Liver (tissue), 7 donors: ENCODE measurements at regions not wholly inside any gene's neighbourhood (a gene's known extent, or its start where the extent isn't known, plus 50 kb on each side); places are given as distances from the start of the nearest gene placed in this dataset.

Experiments
- DNase-seq: peaks from one replicate; pipeline ENCODE4 v3.0.0-alpha.2; 2017; ENCODE audit warnings: low spot score
- H3K27ac ChIP-seq, 2 donors: one replicate each; pipeline ENCODE4 v1.7.0; 2013; ENCODE audit warnings: inconsistent platforms in 2 of 2, low read length in 2 of 2, control low read depth in 1 of 2, low read depth in 1 of 2, mild to moderate bottlenecking in 1 of 2
- H3K27me3 ChIP-seq, 4 donors: one replicate each; pipeline versions ENCODE4 v1.6.1 to v1.7.0; 2013; ENCODE audit warnings: low read length in 3 of 4, inconsistent platforms in 1 of 4, mild to moderate bottlenecking in 1 of 4, moderate library complexity in 1 of 4; ENCODE audit not compliant: control insufficient read depth in 4 of 4, insufficient read depth in 4 of 4
- H3K36me3 ChIP-seq, 4 donors: one replicate each; pipeline versions ENCODE4 v1.6.1 to v1.7.0; 2013; ENCODE audit warnings: low read length in 3 of 4, mild to moderate bottlenecking in 3 of 4, low read depth in 1 of 4, moderate library complexity in 1 of 4; ENCODE audit not compliant: control insufficient read depth in 4 of 4, insufficient read depth in 3 of 4
- H3K4me1 ChIP-seq, 4 donors: one replicate each; pipeline versions ENCODE4 v1.6.1 to v1.7.0; 2013; ENCODE audit warnings: low read length in 3 of 4, mild to moderate bottlenecking in 3 of 4, moderate library complexity in 1 of 4; ENCODE audit not compliant: control insufficient read depth in 4 of 4, insufficient read depth in 4 of 4
- H3K4me3 ChIP-seq, 3 donors: one replicate each; pipeline versions ENCODE4 v1.6.1 to v1.7.0; 2013; ENCODE audit warnings: low read length in 3 of 3, control low read depth in 1 of 3, low read depth in 1 of 3, mild to moderate bottlenecking in 1 of 3
- H3K9ac ChIP-seq, 2 donors: one replicate each; pipeline ENCODE4 v1.7.0; 2013; ENCODE audit warnings: low read length in 2 of 2, mild to moderate bottlenecking in 2 of 2, moderate library complexity in 2 of 2, control low read depth in 1 of 2, low read depth in 1 of 2
- H3K9me3 ChIP-seq, 4 donors: one replicate each; pipeline versions ENCODE4 v1.6.1 to v1.7.0; 2013; ENCODE audit warnings: low read length in 3 of 4; ENCODE audit not compliant: control insufficient read depth in 4 of 4
- ATF3 ChIP-seq: IDR thresholded peaks from 2 replicates; pipeline ENCODE4 v1.6.1; 2016; ENCODE audit warnings: antibody characterized with exemption
- EGR1 ChIP-seq, 2 donors: IDR thresholded peaks; 2 replicates each; pipeline ENCODE4 v1.6.1; 2016 to 2018; ENCODE audit warnings: antibody characterized with exemption in 2 of 2, low read depth in 2 of 2
- FOXA1 ChIP-seq: IDR thresholded peaks from 2 replicates; pipeline ENCODE4 v1.6.1; 2016; ENCODE audit warnings: antibody characterized with exemption
- FOXA2 ChIP-seq: IDR thresholded peaks from 2 replicates; pipeline ENCODE4 v1.6.1; 2016; ENCODE audit warnings: antibody characterized with exemption
- GABPA ChIP-seq, 2 donors: IDR thresholded peaks in 1 of 2; conservative IDR thresholded peaks in 1 of 2; 2 replicates each; pipeline ENCODE4 v1.6.1; 2016; ENCODE audit warnings: antibody characterized with exemption in 2 of 2, mild to moderate bottlenecking in 1 of 2, moderate library complexity in 1 of 2
- HNF4A ChIP-seq, 2 donors: conservative IDR thresholded peaks; 2 replicates each; pipeline ENCODE4 v1.6.1; 2016; ENCODE audit warnings: antibody characterized with exemption in 2 of 2, mild to moderate bottlenecking in 2 of 2
- HNF4G ChIP-seq: IDR thresholded peaks from 2 replicates; pipeline ENCODE4 v1.6.1; 2016; ENCODE audit warnings: antibody characterized with exemption
- JUND ChIP-seq, 2 donors: IDR thresholded peaks; 2 replicates each; pipeline ENCODE4 v1.6.1; 2016; ENCODE audit warnings: antibody characterized with exemption in 2 of 2
- MAX ChIP-seq: IDR thresholded peaks from 2 replicates; pipeline ENCODE4 v1.6.1; 2016; ENCODE audit warnings: antibody characterized with exemption
- RAD21 ChIP-seq, 2 donors: IDR thresholded peaks; 2 replicates each; pipeline ENCODE4 v1.6.1; 2016; ENCODE audit warnings: antibody characterized with exemption in 2 of 2, mild to moderate bottlenecking in 2 of 2
- REST ChIP-seq: IDR thresholded peaks from 2 replicates; pipeline ENCODE4 v1.6.1; 2016; ENCODE audit warnings: antibody characterized with exemption, mild to moderate bottlenecking
- SP1 ChIP-seq: IDR thresholded peaks from 2 replicates; pipeline ENCODE4 v1.6.1; 2018; ENCODE audit warnings: antibody characterized with exemption, mild to moderate bottlenecking
- TAF1 ChIP-seq: conservative IDR thresholded peaks from 2 replicates; pipeline ENCODE4 v1.6.1; 2016; ENCODE audit warnings: antibody characterized with exemption, mild to moderate bottlenecking
- YY1 ChIP-seq: IDR thresholded peaks from 2 replicates; pipeline ENCODE4 v1.6.1; 2016; ENCODE audit warnings: antibody characterized with exemption, mild to moderate bottlenecking
- WGBS: extraction: QIAGEN DNeasy Blood & Tissue Kit; methylation state at CpG from one replicate; pipeline ENCODE4 v1.1.7; 2013; 5-methylcytosine and 5-hydroxymethylcytosine counted together
- TF ChIP-seq, protein P1 (sequence below): IDR thresholded peaks from 2 replicates; pipeline ENCODE4 v1.6.1; 2016; ENCODE audit warnings: antibody characterized with exemption
- donor health status: healthy.
- donor health status: healthy.
- donor health status: healthy.
- donor health status: healthy.

DNA sequence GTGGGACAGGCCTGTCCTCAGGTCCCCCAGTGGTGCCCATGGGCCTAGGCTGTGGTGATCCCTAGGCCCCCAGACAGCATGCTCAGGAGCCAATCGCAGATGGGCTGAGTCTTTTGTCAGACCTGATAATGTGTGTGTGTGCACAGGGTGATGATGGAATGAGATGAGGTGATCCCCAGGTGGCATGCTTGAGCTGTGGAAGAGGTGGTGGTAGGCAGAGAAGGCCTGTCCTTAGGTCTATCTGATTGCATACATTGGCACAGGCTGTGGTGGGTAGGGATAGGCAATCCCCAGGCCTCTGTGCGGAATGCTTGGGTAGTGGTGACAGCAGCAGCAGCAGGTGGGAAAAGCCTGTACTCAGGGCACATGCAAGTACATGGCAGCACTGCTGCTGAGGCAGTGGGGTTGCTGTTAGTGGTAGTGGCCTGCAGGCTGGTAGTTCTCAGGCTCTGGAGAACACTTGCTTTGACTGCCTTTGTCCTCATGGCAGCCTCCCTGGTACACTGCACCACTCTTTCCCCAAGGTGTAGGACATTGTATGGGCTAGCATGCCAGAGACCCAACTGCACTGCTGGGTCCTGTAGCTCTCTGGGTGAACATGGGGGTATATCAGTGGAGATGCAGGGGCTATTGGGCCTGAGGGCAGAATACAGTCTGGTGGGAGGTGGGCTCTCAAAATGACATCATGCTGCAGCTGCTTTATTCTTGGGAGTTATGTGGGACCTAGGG, 260.9 kb upstream of the PLPP4 start:
- DNase-seq, result no peak
- Histone ChIP-seq H3K9me3 (no peaks in the 10 kb centered on the region), H3K4me3 (no peak overlapping the region), H3K9ac (no peak overlapping the region), H3K36me3 (no peaks in the 10 kb centered on the region), H3K27ac (no peak overlapping the region), H3K27me3 (no peaks in the 10 kb centered on the region), H3K4me1 (no peaks in the 10 kb centered on the region)
- TF ChIP-seq YY1 (no peak), HNF4G (no peak), MAX (no peak), GABPA (IDR thresholded peaks at IDR 0.05 in 1 of 2, conservative IDR thresholded peaks at IDR 0.05 in 1 of 2) (no peak)
- WGBS, result 92% methylated on average over 2 of the region's 2 CpGs

DNA sequence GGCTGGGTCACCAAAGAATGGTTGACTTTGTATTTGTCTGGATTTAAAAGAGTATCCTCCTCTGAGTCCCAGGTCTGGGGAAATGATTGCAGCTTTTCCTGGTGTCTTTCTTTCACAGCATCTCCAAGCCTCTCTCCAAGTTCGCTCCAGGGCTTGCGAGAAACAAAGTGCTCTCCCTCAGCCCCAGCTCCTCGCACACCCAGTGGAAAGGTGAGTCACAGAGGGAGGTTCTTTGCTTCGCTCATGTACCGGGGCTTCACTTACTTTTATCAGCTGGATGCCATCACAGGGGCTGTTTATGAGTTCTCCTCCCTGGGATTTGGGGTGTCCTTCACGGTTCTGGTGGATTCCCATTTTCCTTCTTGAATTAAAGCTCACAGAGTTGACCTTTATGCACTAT, 252.2 kb upstream of the PLPP4 start:
- TF ChIP-seq ATF3 (no peak), RAD21 (IDR thresholded peaks at IDR 0.05) (no peak), FOXA1 (no peak), EGR1 (IDR thresholded peaks at IDR 0.05; ENCODE audit: low read depth in 2 of 2) (no peak), REST (no peak)
- Histone ChIP-seq H3K27me3 (no peaks in the 10 kb centered on the region), H3K4me1 (no peaks in the 10 kb centered on the region), H3K36me3 (no peaks in the 10 kb centered on the region), H3K4me3 (no peak overlapping the region), H3K9ac (no peak overlapping the region), H3K9me3 (no peaks in the 10 kb centered on the region), H3K27ac (no peak overlapping the region)
- 83% methylated on average over 6 of the region's 6 CpGs for whole genome bisulfite sequencing
- no peak for DNase-seq

GRCh38 chr10:120205368-120206018, 251.5 kb upstream of the PLPP4 start:
- Histone ChIP-seq H3K27me3 (no peaks in the 10 kb centered on the region), H3K4me3 (no peak overlapping the region), H3K4me1 (no peaks in the 10 kb centered on the region), H3K9ac (no peak overlapping the region), H3K9me3 (no peaks in the 10 kb centered on the region), H3K36me3 (no peaks in the 10 kb centered on the region), H3K27ac (no peak overlapping the region)
- WGBS, result 73% methylated on average over 2 of the region's 2 CpGs
- DNase-seq, result no peak
- TF ChIP-seq FOXA2 (no peak), GABPA (IDR thresholded peaks at IDR 0.05 in 1 of 2, conservative IDR thresholded peaks at IDR 0.05 in 1 of 2) (no peak), SP1 (no peak), ATF3 (no peak), TAF1 (no peak), HNF4A (conservative IDR thresholded peaks at IDR 0.05) (no peak), REST (no peak), JUND (IDR thresholded peaks at IDR 0.05) (no peak), EGR1 (IDR thresholded peaks at IDR 0.05; ENCODE audit: low read depth in 2 of 2) (no peak), HNF4G (no peak), FOXA1 (no peak), YY1 (no peak), RAD21 (IDR thresholded peaks at IDR 0.05) (no peak)
- TF ChIP-seq, protein P1, sequence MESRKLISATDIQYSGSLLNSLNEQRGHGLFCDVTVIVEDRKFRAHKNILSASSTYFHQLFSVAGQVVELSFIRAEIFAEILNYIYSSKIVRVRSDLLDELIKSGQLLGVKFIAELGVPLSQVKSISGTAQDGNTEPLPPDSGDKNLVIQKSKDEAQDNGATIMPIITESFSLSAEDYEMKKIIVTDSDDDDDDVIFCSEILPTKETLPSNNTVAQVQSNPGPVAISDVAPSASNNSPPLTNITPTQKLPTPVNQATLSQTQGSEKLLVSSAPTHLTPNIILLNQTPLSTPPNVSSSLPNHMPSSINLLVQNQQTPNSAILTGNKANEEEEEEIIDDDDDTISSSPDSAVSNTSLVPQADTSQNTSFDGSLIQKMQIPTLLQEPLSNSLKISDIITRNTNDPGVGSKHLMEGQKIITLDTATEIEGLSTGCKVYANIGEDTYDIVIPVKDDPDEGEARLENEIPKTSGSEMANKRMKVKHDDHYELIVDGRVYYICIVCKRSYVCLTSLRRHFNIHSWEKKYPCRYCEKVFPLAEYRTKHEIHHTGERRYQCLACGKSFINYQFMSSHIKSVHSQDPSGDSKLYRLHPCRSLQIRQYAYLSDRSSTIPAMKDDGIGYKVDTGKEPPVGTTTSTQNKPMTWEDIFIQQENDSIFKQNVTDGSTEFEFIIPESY, result no peak
